G401 (cell line): ENCODE measurements at regions not wholly inside any gene's neighbourhood (a gene's known extent, or its start where the extent isn't known, plus 50 kb on each side); places are given as distances from the start of the nearest gene placed in this dataset.

Source experiments
- DNase-seq: peaks from one replicate; pipeline ENCODE4 v3.0.0-alpha.2; 2015; ENCODE audit warnings: low spot score
- in situ Hi-C: cut with HindIII; loops from 2 replicates; pipeline ENCODE4 v1.10.0; 2016; ENCODE audit warnings: low sequenced_read_pairs, mixed read lengths

DNA sequence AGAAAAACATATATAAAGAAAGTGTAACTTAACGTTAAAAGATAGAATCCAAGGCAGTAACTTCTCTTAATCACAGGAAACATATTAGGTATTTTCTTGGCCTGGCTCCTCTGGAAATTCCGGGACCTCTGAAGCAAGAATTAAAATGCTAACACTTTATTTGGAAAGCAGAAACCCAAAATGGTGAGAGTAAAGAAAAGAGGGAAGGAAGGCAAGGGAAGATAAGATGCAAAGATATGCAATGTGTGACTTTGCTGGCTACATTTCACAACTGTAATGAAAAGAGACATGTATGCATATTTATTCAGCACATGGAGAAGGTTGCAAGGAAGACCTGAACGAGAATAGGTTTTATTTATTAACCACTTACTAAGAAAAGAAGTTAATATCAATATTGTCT lies 372.5 kb downstream of the TBL1XR1 start:
- in situ Hi-C loops = no loop called here
- DNase-seq = no peak

- no peak for DNase-seq
- in situ Hi-C loops = no loop called here
Measured at GRCh38 chr3:176820764-176821163, 376.5 kb downstream of the TBL1XR1 start.

GRCh38 chr3:176816937-176817336 lies 380.3 kb downstream of the TBL1XR1 start:
- DNase-seq = no peak
- in situ Hi-C loops = no loop called here

DNA sequence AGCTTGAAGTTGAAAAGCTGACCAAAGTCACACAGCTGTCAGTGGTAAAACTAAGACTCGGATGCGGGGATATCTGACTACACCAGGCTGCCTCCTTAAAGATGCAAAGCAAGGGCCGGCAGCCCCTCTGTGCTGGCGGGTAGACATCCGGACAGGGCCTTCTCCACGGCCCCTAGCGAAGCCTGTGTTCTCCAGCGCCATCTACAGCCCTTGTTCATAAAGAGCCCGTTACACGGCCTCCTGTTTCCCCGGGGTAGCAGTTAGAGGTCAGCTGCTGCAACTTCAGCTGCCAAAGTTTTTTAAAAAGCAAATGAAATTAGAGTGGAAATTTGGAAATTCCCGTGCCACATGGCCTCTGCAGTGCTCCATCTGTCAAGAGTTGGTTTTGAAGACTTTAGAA lies 383.0 kb downstream of the TBL1XR1 start:
- in situ Hi-C loops = no loop called here
- DNase-seq = peak; percentile 33

DNA sequence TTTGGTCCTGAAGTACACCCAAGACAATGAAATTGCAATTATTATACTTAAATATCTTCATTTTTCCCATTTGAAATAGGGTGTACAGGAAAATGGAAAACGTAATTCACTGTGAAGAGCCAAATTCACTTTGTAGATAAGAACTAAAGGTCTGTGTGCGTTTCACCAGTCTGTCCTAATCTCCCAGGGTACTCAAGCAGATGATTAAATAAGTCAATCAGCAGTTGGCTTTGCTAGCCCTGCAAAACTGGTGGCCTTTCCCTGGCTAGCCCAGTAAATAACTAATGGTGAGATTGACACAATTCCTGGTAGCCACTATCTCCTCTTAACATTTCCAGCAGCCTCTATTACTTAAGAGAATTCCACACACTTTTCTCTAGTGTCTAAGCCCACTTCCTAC lies 389.3 kb downstream of the TBL1XR1 start:
- in situ Hi-C loops = no loop called here
- no peak for DNase-seq

GRCh38 chr3:176799675-176800074 lies 397.6 kb downstream of the TBL1XR1 start:
- no peak for DNase-seq
- in situ Hi-C loops = no loop called here

DNA sequence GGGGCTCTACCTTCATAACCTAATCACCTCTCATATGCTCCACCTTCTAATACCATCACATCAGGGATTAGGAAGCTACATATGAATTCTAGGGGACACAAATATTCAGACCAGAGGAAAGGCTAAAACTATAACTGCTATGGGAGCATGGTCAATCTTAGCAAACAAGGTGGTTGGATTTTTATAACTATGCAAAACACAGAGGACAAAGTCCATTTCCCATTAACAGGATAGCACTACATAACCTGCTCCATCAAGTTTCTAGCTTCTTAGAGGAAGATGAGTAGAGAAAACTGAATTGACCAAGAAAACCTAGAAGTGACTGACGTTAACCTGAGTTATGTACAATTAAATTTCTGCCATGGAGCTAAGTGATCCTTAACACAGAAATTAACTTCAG lies 398.6 kb downstream of the TBL1XR1 start:
- DNase-seq = no peak
- in situ Hi-C loops = no loop called here

- in situ Hi-C loops = no loop called here
- DNase-seq = no peak
Measured at GRCh38 chr3:176796371-176796770, 400.9 kb downstream of the TBL1XR1 start.

GRCh38 chr3:176795891-176796290 lies 401.4 kb downstream of the TBL1XR1 start:
- DNase-seq = no peak

DNA sequence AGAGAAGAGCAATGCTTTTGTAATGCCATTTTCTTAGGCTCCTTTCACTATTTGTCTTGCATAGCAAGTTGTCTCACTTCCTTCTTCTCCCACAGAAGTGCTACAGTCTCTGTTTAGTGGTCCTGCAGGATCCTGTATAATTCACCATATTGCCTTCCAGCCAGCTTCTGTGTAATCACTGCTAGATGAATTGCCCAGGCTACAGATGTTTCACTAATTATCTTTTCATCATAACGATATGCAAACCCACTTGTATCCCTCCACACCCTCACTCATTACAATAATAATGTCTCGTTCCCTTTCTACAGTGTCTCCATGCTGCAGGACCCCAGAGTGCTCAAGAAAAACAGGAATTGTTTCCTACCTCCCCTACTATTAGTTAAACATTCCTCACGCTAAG lies 402.9 kb downstream of the TBL1XR1 start:
- in situ Hi-C loops = no loop called here
- no peak for DNase-seq

More at GRCh38 chr3:176795891-176796290, 401.4 kb downstream of the TBL1XR1 start:
- in situ Hi-C loops = no loop called here

- DNase-seq = no peak
- in situ Hi-C loops = no loop called here
Measured at GRCh38 chr3:176789947-176790346, 407.3 kb downstream of the TBL1XR1 start.

GRCh38 chr3:176789281-176789705 lies 408.0 kb downstream of the TBL1XR1 start:
- in situ Hi-C loops = no loop called here
- no peak for DNase-seq

DNA sequence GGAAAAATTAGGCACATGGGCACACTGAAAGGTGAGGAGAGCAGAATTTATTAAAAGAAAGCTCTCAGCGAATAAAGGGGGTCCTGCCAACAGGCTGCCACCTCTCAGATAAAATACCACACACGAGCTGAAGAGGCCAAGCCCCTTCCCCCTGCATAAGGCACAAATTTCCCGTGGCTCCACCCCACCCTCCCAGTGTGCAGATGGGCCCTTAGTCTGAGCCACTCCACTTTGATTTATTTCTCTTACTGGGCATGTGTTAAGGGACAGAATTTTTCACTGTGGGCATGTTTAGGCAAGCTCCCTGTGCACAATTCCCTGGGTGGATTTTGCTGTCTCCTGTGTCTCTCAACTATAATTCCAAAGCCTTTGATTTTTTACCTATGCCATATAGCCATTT lies 409.8 kb downstream of the TBL1XR1 start:
- in situ Hi-C loops = no loop called here
- DNase-seq = no peak

- no peak for DNase-seq
- in situ Hi-C loops = no loop called here
Measured at GRCh38 chr3:176785171-176785570, 412.1 kb downstream of the TBL1XR1 start.

- DNase-seq = no peak
- in situ Hi-C loops = no loop called here
Measured at GRCh38 chr3:176780766-176781165, 416.5 kb downstream of the TBL1XR1 start.

DNA sequence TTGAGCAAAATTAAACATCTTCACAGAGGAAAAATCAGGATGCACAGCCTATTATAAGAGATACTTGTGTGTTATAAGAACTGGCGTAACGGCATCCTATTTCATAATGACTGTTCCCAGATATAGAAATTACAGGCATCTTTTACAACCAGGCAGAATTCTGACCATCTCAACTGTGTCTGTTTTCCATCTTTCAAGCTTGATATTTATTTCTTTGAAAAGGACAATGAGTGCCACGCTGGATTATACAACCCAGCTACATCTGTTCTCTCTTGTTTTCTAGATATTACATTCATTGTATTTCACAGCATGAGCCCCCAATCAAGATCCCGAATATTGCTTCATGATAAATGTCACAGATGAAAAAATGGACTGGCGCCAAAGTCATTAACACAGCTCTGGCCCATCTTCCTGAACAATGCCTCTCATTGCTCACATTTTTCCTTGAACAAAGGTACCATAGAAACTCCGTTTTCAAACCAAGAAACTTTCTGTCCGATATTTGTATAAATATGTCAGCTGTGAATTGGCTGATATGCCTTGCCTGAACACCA lies 420.6 kb downstream of the TBL1XR1 start:
- peak; percentile 5 for DNase-seq
- in situ Hi-C loops = no loop called here

DNA sequence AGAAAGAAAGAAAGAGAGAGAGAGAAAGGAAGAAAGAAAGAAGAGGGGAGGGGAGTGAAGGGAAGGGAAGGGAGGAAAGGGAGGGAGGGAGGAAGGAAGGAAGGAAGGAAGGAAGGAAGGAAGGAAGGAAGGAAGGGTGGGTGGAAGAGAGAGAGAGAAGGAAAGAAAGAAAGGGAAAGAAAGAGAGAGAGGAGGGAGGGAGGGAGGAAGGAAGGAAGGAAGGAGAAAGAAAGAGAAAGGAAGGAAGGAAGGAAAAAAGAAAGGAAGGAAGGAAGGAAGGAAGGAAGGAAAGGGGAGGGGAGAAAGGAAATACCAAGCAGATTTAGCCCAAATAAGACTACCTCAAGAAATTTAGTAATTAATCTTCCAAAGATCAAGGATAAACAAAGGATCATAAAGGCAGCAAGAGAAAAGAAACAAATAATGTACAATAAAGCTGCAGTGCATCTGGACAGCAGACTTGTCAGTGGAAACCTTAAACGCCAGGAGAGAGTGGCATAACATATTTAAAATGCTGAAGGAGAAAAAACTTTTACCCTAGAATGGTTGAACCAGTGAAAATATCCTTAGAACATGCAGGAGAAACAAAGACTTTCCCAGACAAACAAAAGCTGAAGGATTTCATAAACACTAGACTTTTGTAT lies 427.6 kb downstream of the TBL1XR1 start:
- no peak for DNase-seq
- in situ Hi-C loops = no loop called here

DNA sequence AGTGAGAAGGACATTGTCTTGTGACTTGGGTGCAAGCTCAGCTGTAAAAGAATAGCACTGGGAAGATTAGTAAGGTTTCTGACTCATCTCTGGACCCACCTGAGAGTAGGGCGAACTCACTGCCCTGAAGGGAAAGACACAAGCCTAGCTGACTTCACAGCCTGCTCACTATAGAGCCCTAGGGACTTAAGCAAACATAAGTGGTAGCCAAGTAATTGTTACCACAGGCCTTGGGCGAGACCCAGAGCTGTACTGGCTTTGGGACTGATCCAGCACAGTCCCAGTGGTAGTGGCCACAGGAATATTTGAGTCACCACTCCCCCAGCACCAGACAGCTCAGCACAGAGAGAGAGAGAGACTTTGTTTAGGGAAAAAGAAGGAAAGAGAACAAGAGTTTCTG lies 429.9 kb downstream of the TBL1XR1 start:
- no peak for DNase-seq
- in situ Hi-C loops = no loop called here

DNA sequence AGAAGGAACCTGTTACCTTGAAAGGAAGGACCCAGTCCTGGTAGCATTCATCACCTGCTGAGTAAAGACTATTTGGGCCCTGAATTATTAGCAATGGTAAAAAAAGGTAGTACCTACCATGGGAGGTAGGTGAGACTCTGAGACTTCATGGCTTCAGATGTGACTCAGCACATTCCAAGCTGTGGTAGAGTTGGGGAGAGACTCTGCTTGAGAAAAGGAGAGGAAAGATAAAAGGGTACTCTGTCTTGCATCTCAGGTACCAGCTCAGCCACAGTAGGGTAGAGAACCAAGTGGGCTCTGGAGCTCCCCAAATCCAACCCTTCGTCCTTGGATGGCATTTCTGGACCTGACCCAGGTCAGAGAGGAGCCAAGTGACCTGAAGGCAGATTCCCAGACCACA lies 430.4 kb downstream of the TBL1XR1 start:
- in situ Hi-C loops = no loop called here
- no peak for DNase-seq

DNA sequence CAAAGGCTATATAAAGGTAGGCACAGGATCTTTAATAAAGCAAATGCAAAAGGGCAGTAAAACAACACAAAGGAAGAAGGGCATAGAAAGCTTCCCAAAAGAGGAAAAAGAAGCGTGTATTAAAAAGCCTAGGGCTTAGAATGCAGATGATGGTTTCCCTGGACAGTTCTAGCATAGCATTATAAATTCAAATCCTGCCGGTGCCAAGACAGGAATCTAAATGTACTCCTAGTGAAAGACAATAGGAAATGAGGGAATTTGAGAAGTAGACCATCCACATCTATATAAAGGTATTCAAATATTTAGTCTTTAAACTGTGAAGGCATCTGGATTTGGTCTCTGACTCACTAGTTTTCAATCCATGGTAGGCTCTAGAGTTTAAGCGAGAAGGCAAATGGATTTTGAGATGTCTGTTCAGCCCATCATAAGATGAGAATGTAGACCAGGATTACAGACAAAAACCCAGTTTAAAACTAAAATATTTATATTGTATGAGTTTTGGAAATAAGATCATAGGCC lies 431.8 kb downstream of the TBL1XR1 start:
- no peak for DNase-seq
- in situ Hi-C loops = no loop called here

GRCh38 chr3:176759815-176760506 lies 437.3 kb downstream of the TBL1XR1 start:
- no peak for DNase-seq
- in situ Hi-C loops = no loop called here
